ENCODE measurements at regions not wholly inside any gene's neighbourhood (a gene's known extent, or its start where the extent isn't known, plus 50 kb on each side); places are given as distances from the start of the nearest gene placed in this dataset.
"Not testable (repeated sequence)": the region's sequence is repeated elsewhere in the genome, so short reads cannot be mapped to it uniquely, and the experiment has no call there.

GRCh38 chr4:15186806-15187205, 184.5 kb downstream of the CPEB2 start:
- H3K4me1 Mint-ChIP-seq: peaks cover 17% of the 10 kb centered on the region
- H3K4me3 Mint-ChIP-seq: no peak overlapping the region
- no peaks in the 10 kb centered on the region for H3K27me3 Mint-ChIP-seq
- H3K36me3 Mint-ChIP-seq: no peaks in the 10 kb centered on the region
- H3K27ac Mint-ChIP-seq: no peak overlapping the region
- no peaks in the 10 kb centered on the region for H3K9me3 Mint-ChIP-seq

GRCh38 chr4:15188605-15189539, 186.6 kb downstream of the CPEB2 start:
- H3K27ac Mint-ChIP-seq: no peak overlapping the region
- no peaks in the 10 kb centered on the region for H3K27me3 Mint-ChIP-seq
- H3K9me3 Mint-ChIP-seq: no peaks in the 10 kb centered on the region
- H3K4me1 Mint-ChIP-seq: no peaks in the 10 kb centered on the region
- H3K4me3 Mint-ChIP-seq: no peak overlapping the region
- H3K36me3 Mint-ChIP-seq: no peaks in the 10 kb centered on the region

GRCh38 chr4:15194520-15194919, 192.2 kb downstream of the CPEB2 start:
- no peak overlapping the region for H3K27ac Mint-ChIP-seq
- H3K9me3 Mint-ChIP-seq: no peaks in the 10 kb centered on the region
- H3K4me1 Mint-ChIP-seq: no peaks in the 10 kb centered on the region
- no peaks in the 10 kb centered on the region for H3K27me3 Mint-ChIP-seq
- no peak overlapping the region for H3K4me3 Mint-ChIP-seq
- no peaks in the 10 kb centered on the region for H3K36me3 Mint-ChIP-seq

GRCh38 chr4:15197005-15197404, 194.7 kb downstream of the CPEB2 start:
- Mint-ChIP-seq H3K27ac (no peak overlapping the region), H3K9me3 (no peaks in the 10 kb centered on the region), H3K4me1 (no peaks in the 10 kb centered on the region), H3K27me3 (no peaks in the 10 kb centered on the region), H3K4me3 (no peak overlapping the region), H3K36me3 (no peaks in the 10 kb centered on the region)

- Mint-ChIP-seq H3K4me1 (no peaks in the 10 kb centered on the region), H3K9me3 (no peaks in the 10 kb centered on the region), H3K36me3 (no peaks in the 10 kb centered on the region), H3K4me3 (no peak overlapping the region), H3K27ac (no peak overlapping the region), H3K27me3 (no peaks in the 10 kb centered on the region)
Measured at GRCh38 chr4:15198070-15198727, 195.9 kb downstream of the CPEB2 start.

GRCh38 chr4:15201782-15202181, 199.5 kb downstream of the CPEB2 start:
- peaks cover 4% of the 10 kb centered on the region for H3K36me3 Mint-ChIP-seq
- H3K9me3 Mint-ChIP-seq: peaks cover 12% of the 10 kb centered on the region
- H3K27me3 Mint-ChIP-seq: peaks cover 1% of the 10 kb centered on the region
- no peaks in the 10 kb centered on the region for H3K4me1 Mint-ChIP-seq
- no peak overlapping the region for H3K27ac Mint-ChIP-seq
- no peak overlapping the region for H3K4me3 Mint-ChIP-seq

- no peak overlapping the region for H3K27ac Mint-ChIP-seq
- H3K4me3 Mint-ChIP-seq: no peak overlapping the region
- peaks cover 1% of the 10 kb centered on the region for H3K27me3 Mint-ChIP-seq
- H3K9me3 Mint-ChIP-seq: peaks cover 19% of the 10 kb centered on the region
- peaks cover 6% of the 10 kb centered on the region for H3K36me3 Mint-ChIP-seq
- H3K4me1 Mint-ChIP-seq: no peaks in the 10 kb centered on the region
Measured at GRCh38 chr4:15202481-15202880, 200.2 kb downstream of the CPEB2 start.

- H3K9me3 Mint-ChIP-seq: peaks cover 19% of the 10 kb centered on the region
- H3K4me3 Mint-ChIP-seq, H3K27ac Mint-ChIP-seq, H3K4me1 Mint-ChIP-seq, H3K36me3 Mint-ChIP-seq, H3K27me3 Mint-ChIP-seq: not testable (repeated sequence)
Measured at GRCh38 chr4:15206526-15206925, 204.2 kb downstream of the CPEB2 start.

- no peak overlapping the region for H3K27ac Mint-ChIP-seq
- no peaks in the 10 kb centered on the region for H3K9me3 Mint-ChIP-seq
- H3K36me3 Mint-ChIP-seq: no peaks in the 10 kb centered on the region
- H3K4me3 Mint-ChIP-seq: no peak overlapping the region
- H3K4me1 Mint-ChIP-seq: no peaks in the 10 kb centered on the region
- peaks cover 4% of the 10 kb centered on the region for H3K27me3 Mint-ChIP-seq
Measured at GRCh38 chr4:15213302-15213970, 211.2 kb downstream of the CPEB2 start.

- no peak overlapping the region for H3K4me3 Mint-ChIP-seq
- H3K9me3 Mint-ChIP-seq: no peaks in the 10 kb centered on the region
- H3K36me3 Mint-ChIP-seq: no peaks in the 10 kb centered on the region
- H3K27me3 Mint-ChIP-seq: no peaks in the 10 kb centered on the region
- H3K4me1 Mint-ChIP-seq: no peaks in the 10 kb centered on the region
- H3K27ac Mint-ChIP-seq: no peak overlapping the region
Measured at GRCh38 chr4:15215109-15215508, 212.7 kb upstream of the C1QTNF7 start.

GRCh38 chr4:15226203-15226602, 201.6 kb upstream of the C1QTNF7 start:
- Mint-ChIP-seq H3K36me3 (no peaks in the 10 kb centered on the region), H3K27ac (no peak overlapping the region), H3K27me3 (no peaks in the 10 kb centered on the region), H3K4me3 (no peak overlapping the region), H3K9me3 (no peaks in the 10 kb centered on the region), H3K4me1 (no peaks in the 10 kb centered on the region)

GRCh38 chr4:15231265-15232091, 196.4 kb upstream of the C1QTNF7 start:
- H3K4me1 Mint-ChIP-seq: peaks cover 37% of the 10 kb centered on the region
- H3K27ac Mint-ChIP-seq: no peak overlapping the region
- H3K9me3 Mint-ChIP-seq: no peaks in the 10 kb centered on the region
- no peaks in the 10 kb centered on the region for H3K36me3 Mint-ChIP-seq
- no peaks in the 10 kb centered on the region for H3K27me3 Mint-ChIP-seq
- no peak overlapping the region for H3K4me3 Mint-ChIP-seq

- no peaks in the 10 kb centered on the region for H3K27me3 Mint-ChIP-seq
- H3K4me1 Mint-ChIP-seq: peaks cover 37% of the 10 kb centered on the region
- H3K27ac Mint-ChIP-seq: peak overlapping the region; percentile 86
- H3K36me3 Mint-ChIP-seq: no peaks in the 10 kb centered on the region
- H3K4me3 Mint-ChIP-seq: peak overlapping the region; percentile 73
- H3K9me3 Mint-ChIP-seq: no peaks in the 10 kb centered on the region
Measured at GRCh38 chr4:15232366-15233263, 195.2 kb upstream of the C1QTNF7 start.

GRCh38 chr4:15233264-15233597, 194.6 kb upstream of the C1QTNF7 start:
- H3K4me1 Mint-ChIP-seq: peaks cover 37% of the 10 kb centered on the region
- no peaks in the 10 kb centered on the region for H3K36me3 Mint-ChIP-seq
- no peaks in the 10 kb centered on the region for H3K27me3 Mint-ChIP-seq
- H3K9me3 Mint-ChIP-seq: no peaks in the 10 kb centered on the region
- H3K27ac Mint-ChIP-seq: peak overlapping the region; percentile 86
- peak overlapping the region; percentile 73 for H3K4me3 Mint-ChIP-seq

All from activated naive CD4-positive, alpha-beta T cell treated with anti-CD3 and anti-CD28 coated beads, Interleukin-2, amount 50 U/mL, for 24 hours (primary cell).